ENCODE measurements at regions not wholly inside any gene's neighbourhood (a gene's known extent, or its start where the extent isn't known, plus 50 kb on each side); places are given as distances from the start of the nearest gene placed in this dataset.

DNA sequence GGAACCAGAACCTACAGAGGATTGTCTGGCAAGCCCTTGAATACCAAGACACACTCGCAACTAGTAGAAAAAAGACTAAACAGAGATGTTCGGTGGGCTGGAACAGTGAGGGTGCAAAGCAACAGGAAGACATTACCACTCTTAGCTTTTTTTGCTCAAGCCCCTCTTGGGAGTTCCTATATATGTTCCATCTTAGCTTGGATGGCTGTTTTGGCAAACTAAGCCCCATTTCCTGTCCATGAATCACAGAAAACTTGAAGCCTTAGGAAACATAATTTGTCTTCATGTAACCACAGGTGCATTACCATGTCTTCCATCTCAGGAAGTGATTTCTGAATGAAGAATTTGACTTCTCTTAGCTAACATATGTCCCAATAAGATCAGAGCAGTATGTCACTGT, 446.3 kb downstream of the OLFM4 start:
- TF ChIP-seq, protein P1, sequence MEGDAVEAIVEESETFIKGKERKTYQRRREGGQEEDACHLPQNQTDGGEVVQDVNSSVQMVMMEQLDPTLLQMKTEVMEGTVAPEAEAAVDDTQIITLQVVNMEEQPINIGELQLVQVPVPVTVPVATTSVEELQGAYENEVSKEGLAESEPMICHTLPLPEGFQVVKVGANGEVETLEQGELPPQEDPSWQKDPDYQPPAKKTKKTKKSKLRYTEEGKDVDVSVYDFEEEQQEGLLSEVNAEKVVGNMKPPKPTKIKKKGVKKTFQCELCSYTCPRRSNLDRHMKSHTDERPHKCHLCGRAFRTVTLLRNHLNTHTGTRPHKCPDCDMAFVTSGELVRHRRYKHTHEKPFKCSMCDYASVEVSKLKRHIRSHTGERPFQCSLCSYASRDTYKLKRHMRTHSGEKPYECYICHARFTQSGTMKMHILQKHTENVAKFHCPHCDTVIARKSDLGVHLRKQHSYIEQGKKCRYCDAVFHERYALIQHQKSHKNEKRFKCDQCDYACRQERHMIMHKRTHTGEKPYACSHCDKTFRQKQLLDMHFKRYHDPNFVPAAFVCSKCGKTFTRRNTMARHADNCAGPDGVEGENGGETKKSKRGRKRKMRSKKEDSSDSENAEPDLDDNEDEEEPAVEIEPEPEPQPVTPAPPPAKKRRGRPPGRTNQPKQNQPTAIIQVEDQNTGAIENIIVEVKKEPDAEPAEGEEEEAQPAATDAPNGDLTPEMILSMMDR (conservative IDR thresholded peaks at IDR 0.05), result no peak
- no peak for TF ChIP-seq ZFX (IDR thresholded peaks at IDR 0.05)
